ENCODE measurements at regions not wholly inside any gene's neighbourhood (a gene's known extent, or its start where the extent isn't known, plus 50 kb on each side); places are given as distances from the start of the nearest gene placed in this dataset.

DNA sequence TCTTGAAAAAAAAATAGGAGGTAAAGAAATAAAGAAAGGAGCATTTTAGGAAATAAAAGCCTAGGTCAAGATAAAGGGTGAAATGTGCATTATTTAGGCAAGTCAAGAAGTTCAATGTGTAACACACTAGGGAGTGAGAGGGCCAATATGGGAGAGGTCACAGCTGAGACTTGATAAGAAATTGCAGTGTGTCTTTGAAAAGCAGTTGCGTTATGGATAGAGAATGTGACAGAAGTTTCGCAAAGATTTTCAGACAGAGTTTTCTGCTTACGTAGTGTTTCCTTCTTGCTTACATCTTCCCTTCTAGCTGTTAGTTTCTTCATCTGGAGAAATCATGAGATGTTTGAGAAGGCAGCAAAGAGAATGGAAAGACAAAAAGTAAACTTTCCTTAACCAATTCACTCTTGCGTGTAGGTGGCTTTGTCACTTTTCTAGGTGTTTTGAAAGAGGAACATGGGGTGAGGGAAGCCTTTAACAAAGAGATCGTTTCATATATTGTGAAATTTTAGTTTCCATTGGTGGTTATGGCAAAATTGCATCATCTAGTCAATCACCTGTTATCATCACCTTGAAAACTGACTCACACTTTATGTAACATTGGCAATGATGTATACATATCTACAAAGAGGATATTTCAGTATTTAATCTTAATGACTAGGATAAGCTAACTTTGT is 975.5 kb downstream of the OLFM4 start:
- TF ChIP-seq, protein P1, sequence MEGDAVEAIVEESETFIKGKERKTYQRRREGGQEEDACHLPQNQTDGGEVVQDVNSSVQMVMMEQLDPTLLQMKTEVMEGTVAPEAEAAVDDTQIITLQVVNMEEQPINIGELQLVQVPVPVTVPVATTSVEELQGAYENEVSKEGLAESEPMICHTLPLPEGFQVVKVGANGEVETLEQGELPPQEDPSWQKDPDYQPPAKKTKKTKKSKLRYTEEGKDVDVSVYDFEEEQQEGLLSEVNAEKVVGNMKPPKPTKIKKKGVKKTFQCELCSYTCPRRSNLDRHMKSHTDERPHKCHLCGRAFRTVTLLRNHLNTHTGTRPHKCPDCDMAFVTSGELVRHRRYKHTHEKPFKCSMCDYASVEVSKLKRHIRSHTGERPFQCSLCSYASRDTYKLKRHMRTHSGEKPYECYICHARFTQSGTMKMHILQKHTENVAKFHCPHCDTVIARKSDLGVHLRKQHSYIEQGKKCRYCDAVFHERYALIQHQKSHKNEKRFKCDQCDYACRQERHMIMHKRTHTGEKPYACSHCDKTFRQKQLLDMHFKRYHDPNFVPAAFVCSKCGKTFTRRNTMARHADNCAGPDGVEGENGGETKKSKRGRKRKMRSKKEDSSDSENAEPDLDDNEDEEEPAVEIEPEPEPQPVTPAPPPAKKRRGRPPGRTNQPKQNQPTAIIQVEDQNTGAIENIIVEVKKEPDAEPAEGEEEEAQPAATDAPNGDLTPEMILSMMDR (IDR thresholded peaks at IDR 0.05), result no peak
- no peak for TF ChIP-seq POLR2A (IDR thresholded peaks at IDR 0.05)
- no peak for TF ChIP-seq POLR2AphosphoS5 (IDR thresholded peaks at IDR 0.05)
- no peak for TF ChIP-seq EP300 (IDR thresholded peaks at IDR 0.05)
- Histone ChIP-seq H3K27ac (no peak overlapping the region), H3K36me3 (no peaks in the 10 kb centered on the region), H3K4me3 (no peak overlapping the region), H3K4me1 (no peaks in the 10 kb centered on the region), H3K9me3 (no peaks in the 10 kb centered on the region), H3K27me3 (no peaks in the 10 kb centered on the region)
- DNase-seq (ENCODE audit: low spot score in 2 of 2), result no peak
- 84% methylated on average over 5 of the region's 5 CpGs for WGBS

DNA sequence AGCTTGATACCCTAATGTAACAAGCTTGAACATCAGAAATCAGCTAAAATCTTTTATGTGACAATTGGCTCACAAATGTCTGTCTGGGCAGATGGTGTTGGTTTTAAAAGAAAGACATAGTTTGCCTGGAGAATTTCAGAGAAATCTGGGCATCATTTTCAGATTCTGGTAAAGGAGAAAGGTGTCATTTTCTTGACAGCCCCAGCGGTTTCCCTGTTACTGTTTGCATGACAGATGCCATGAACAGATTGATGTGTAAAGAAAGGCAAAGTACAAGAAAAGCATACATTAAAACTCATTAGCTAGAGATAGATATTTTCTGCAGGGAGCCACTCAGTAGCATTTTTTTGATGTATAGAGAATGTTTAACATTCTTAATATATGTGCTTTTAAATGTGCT is 987.9 kb downstream of the OLFM4 start:
- no peaks in the 10 kb centered on the region for H3K4me1 ChIP-seq
- WGBS, result 64% methylated on average over 1 of the region's 1 CpG

DNA sequence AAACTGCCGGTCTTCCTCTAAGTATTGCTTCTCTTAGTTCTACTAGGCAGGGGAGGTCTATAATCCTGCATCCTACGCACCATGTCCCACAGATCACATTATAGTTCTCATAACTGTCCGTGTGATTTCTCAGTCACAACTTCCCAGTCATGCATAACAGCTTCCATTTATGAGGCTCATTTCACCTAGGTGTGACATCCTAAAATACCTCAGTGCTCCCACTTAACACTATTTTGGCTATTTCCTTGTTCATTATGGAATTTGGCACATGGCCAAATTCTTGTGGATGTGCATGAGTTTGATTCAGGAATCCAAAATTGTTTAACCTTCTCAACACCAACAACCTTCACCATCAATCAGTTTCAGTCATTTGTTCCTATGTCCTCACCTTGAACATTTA is 989.9 kb downstream of the OLFM4 start:
- H3K9me3 ChIP-seq, result peaks cover 9% of the 10 kb centered on the region
- no peak overlapping the region for H3K27ac ChIP-seq
- DNase-seq (ENCODE audit: low spot score in 2 of 2), result no peak
- TF ChIP-seq, protein P1 (IDR thresholded peaks at IDR 0.05), result no peak
- TF ChIP-seq EP300 (IDR thresholded peaks at IDR 0.05) (no peak), POLR2A (IDR thresholded peaks at IDR 0.05) (no peak), POLR2AphosphoS5 (IDR thresholded peaks at IDR 0.05) (no peak)
- 87% methylated on average over 3 of the region's 3 CpGs for WGBS
- no peaks in the 10 kb centered on the region for H3K4me1 ChIP-seq
- H3K36me3 ChIP-seq, result no peaks in the 10 kb centered on the region
- H3K27me3 ChIP-seq, result no peaks in the 10 kb centered on the region
- no peak overlapping the region for H3K4me3 ChIP-seq

More for the DNA sequence above, 987.9 kb downstream of the OLFM4 start:
- peaks cover 3% of the 10 kb centered on the region for H3K9me3 ChIP-seq
- TF ChIP-seq EP300 (IDR thresholded peaks at IDR 0.05), result no peak
- no peak for TF ChIP-seq POLR2AphosphoS5 (IDR thresholded peaks at IDR 0.05)
- TF ChIP-seq, protein P1 (IDR thresholded peaks at IDR 0.05), result no peak
- TF ChIP-seq POLR2A (IDR thresholded peaks at IDR 0.05), result no peak
- DNase-seq (ENCODE audit: low spot score in 2 of 2), result no peak
- H3K27ac ChIP-seq, result no peak overlapping the region
- H3K4me3 ChIP-seq, result no peak overlapping the region
- no peaks in the 10 kb centered on the region for H3K36me3 ChIP-seq
- no peaks in the 10 kb centered on the region for H3K27me3 ChIP-seq

DNA sequence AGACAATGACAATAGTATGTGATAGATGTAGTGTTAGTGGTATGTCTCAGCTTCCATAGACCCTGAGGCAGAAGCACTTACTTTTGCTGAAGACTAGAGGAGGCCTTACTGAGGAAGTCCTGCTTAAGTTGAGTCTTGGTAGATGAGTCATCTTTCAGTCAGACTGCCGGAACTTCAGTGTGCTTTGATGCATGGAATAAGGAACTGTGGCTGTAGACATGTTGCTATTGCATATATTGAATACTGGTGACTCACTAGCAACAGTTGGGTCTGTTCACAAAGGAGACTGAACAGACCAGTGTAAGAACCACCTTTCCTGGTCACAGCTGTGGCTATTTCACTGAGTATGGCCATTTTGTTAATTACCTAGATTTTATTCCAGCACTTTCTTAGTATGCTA is 1000.6 kb downstream of the OLFM4 start:
- no peak for DNase-seq (ENCODE audit: low spot score in 2 of 2)
- WGBS, result 47% methylated on average over 1 of the region's 1 CpG
- Histone ChIP-seq H3K4me1 (no peaks in the 10 kb centered on the region), H3K9me3 (no peaks in the 10 kb centered on the region), H3K36me3 (no peaks in the 10 kb centered on the region), H3K27me3 (no peaks in the 10 kb centered on the region), H3K27ac (no peak overlapping the region), H3K4me3 (no peak overlapping the region)
- TF ChIP-seq, protein P1 (IDR thresholded peaks at IDR 0.05), result no peak
- no peak for TF ChIP-seq EP300 (IDR thresholded peaks at IDR 0.05)
- TF ChIP-seq POLR2AphosphoS5 (IDR thresholded peaks at IDR 0.05), result no peak
- no peak for TF ChIP-seq POLR2A (IDR thresholded peaks at IDR 0.05)

DNA sequence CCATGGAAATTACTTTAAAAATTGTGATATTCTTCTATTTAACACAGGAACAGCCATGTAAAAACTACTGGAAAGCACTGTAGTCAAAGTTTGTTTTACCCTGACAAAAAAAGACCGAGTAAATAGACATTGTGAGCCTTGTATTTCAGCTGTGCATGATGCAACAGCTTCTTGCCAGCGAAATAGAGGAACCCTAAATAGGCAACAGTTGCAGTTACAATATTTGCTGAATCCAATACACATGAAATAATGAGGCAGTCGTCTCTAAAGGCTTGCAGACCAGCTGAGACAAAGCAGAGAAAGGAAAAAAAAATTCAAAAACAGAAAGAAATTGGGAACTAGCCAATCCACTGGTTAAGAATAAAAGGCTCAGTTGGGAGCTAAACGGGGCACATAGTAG is 1001.1 kb downstream of the OLFM4 start:
- Histone ChIP-seq H3K36me3 (no peaks in the 10 kb centered on the region), H3K4me1 (no peaks in the 10 kb centered on the region), H3K27ac (no peak overlapping the region), H3K27me3 (no peaks in the 10 kb centered on the region), H3K4me3 (no peak overlapping the region), H3K9me3 (no peaks in the 10 kb centered on the region)
- no peak for DNase-seq (ENCODE audit: low spot score in 2 of 2)
- 53% methylated on average over 4 of the region's 4 CpGs for WGBS
- no peak for TF ChIP-seq POLR2A (IDR thresholded peaks at IDR 0.05)
- TF ChIP-seq, protein P1 (IDR thresholded peaks at IDR 0.05), result no peak
- no peak for TF ChIP-seq POLR2AphosphoS5 (IDR thresholded peaks at IDR 0.05)
- no peak for TF ChIP-seq EP300 (IDR thresholded peaks at IDR 0.05)

All from suprapubic skin (tissue), 4 donors.